H9 (cell line): ENCODE measurements at regions not wholly inside any gene's neighbourhood (a gene's known extent, or its start where the extent isn't known, plus 50 kb on each side); places are given as distances from the start of the nearest gene placed in this dataset.

Experiments used
- DNase-seq: peaks from one replicate; pipeline ENCODE4 v3.0.0-alpha.2; 2017
- H2AFZ ChIP-seq: one replicate; pipeline ENCODE4 v1.6.1; 2013; ENCODE audit warnings: mild to moderate bottlenecking, low read length, control low read depth, moderate library complexity
- H2AK5ac ChIP-seq: 2 replicates; pipeline ENCODE4 v1.6.1; 2013; ENCODE audit warnings: low read length, control low read depth, mixed read lengths; ENCODE audit not compliant: insufficient read length
- H2BK120ac ChIP-seq: one replicate; pipeline ENCODE4 v1.6.1; 2013; ENCODE audit warnings: low read depth, mild to moderate bottlenecking, low read length, control low read depth, inconsistent platforms; ENCODE audit not compliant: poor library complexity, severe bottlenecking
- H2BK12ac ChIP-seq: 2 replicates; pipeline ENCODE4 v1.6.1; 2013; ENCODE audit warnings: low read length, control low read depth, mixed read lengths, low read depth; ENCODE audit not compliant: insufficient read length
- H2BK15ac ChIP-seq: 2 replicates; pipeline ENCODE4 v1.6.1; 2013; ENCODE audit warnings: low read depth, low read length, control low read depth
- H2BK20ac ChIP-seq: one replicate; pipeline ENCODE4 v1.6.1; 2013; ENCODE audit warnings: low read depth, mild to moderate bottlenecking, low read length, control low read depth, inconsistent platforms; ENCODE audit not compliant: poor library complexity, severe bottlenecking
- H2BK5ac ChIP-seq: 2 replicates; pipeline ENCODE4 v1.6.1; 2013; ENCODE audit warnings: low read length, control low read depth, mixed read lengths; ENCODE audit not compliant: insufficient read length
- H3K14ac ChIP-seq: 2 replicates; pipeline ENCODE4 v1.6.1; 2013; ENCODE audit warnings: low read length, control low read depth; ENCODE audit not compliant: insufficient read depth
- H3K18ac ChIP-seq: 2 replicates; pipeline ENCODE4 v1.6.1; 2013; ENCODE audit warnings: low read depth, mild to moderate bottlenecking, mixed read lengths, low read length, control low read depth; ENCODE audit not compliant: insufficient read length
- H3K23ac ChIP-seq: 2 replicates; pipeline ENCODE4 v1.6.1; 2013; ENCODE audit warnings: low read length, control low read depth, mixed read lengths, low read depth; ENCODE audit not compliant: insufficient read length
- H3K23me2 ChIP-seq: 2 replicates; pipeline ENCODE4 v1.6.1; 2013; ENCODE audit warnings: low read depth, mild to moderate bottlenecking, mixed read lengths, low read length, control low read depth; ENCODE audit not compliant: insufficient read length, poor library complexity, severe bottlenecking
- H3K27ac ChIP-seq: 2 replicates; pipeline ENCODE4 v1.5.1; 2013; ENCODE audit warnings: low read length, control low read depth, mixed read lengths, low read depth; ENCODE audit not compliant: insufficient read length
- H3K27me3 ChIP-seq: 2 replicates; pipeline ENCODE4 v1.6.1; 2013; ENCODE audit warnings: low read length, control low read depth, inconsistent platforms; ENCODE audit not compliant: insufficient read depth
- H3K4ac ChIP-seq: 2 replicates; pipeline ENCODE4 v1.6.1; 2013; ENCODE audit warnings: low read depth, mild to moderate bottlenecking, control low read depth, inconsistent platforms, low read length, moderate library complexity
- H3K4me1 ChIP-seq: 2 replicates; pipeline ENCODE4 v1.6.1; 2013; ENCODE audit warnings: low read length, control low read depth, inconsistent platforms; ENCODE audit not compliant: insufficient read depth
- H3K4me2 ChIP-seq: 2 replicates; pipeline ENCODE4 v1.6.1; 2013; ENCODE audit warnings: low read length, control low read depth, mixed read lengths; ENCODE audit not compliant: insufficient read length, insufficient read depth
- H3K56ac ChIP-seq: 2 replicates; pipeline ENCODE4 v1.6.1; 2013; ENCODE audit warnings: low read depth, mild to moderate bottlenecking, mixed read lengths, low read length, control low read depth; ENCODE audit not compliant: insufficient read length
- H3K79me1 ChIP-seq: 2 replicates; pipeline ENCODE4 v1.6.1; 2013; ENCODE audit warnings: low read depth, mild to moderate bottlenecking, moderate library complexity, low read length, control low read depth, inconsistent platforms; ENCODE audit not compliant: insufficient read depth, poor library complexity, severe bottlenecking
- H3K79me2 ChIP-seq: 2 replicates; pipeline ENCODE4 v1.6.1; 2013; ENCODE audit warnings: low read length, control low read depth, inconsistent platforms; ENCODE audit not compliant: insufficient read depth
- H3K9ac ChIP-seq: 2 replicates; pipeline ENCODE4 v1.6.1; 2013; ENCODE audit warnings: low read length, control low read depth, mixed read lengths; ENCODE audit not compliant: insufficient read length; ENCODE audit errors: extremely low read depth
- H3K9me3 ChIP-seq: one replicate; pipeline ENCODE4 v1.6.1; 2013; ENCODE audit warnings: low read depth, low read length, inconsistent platforms; ENCODE audit not compliant: control insufficient read depth
- H3T11ph ChIP-seq: one replicate; pipeline ENCODE4 v1.6.1; 2013; ENCODE audit warnings: mild to moderate bottlenecking, low read length, control low read depth, inconsistent platforms
- H4K20me1 ChIP-seq: one replicate; pipeline ENCODE4 v1.6.1; 2013; ENCODE audit not compliant: control insufficient read depth, insufficient read length, insufficient read depth
- H4K5ac ChIP-seq: 2 replicates; pipeline ENCODE4 v1.6.1; 2013; ENCODE audit warnings: low read depth, mild to moderate bottlenecking, mixed read lengths, low read length, control low read depth; ENCODE audit not compliant: insufficient read length
- H4K8ac ChIP-seq: replicated peaks from 2 replicates; pipeline ENCODE4 v1.6.1; 2013; ENCODE audit warnings: low read length, control low read depth, mixed read lengths, low read depth; ENCODE audit not compliant: insufficient read length
- H4K91ac ChIP-seq: 2 replicates; pipeline ENCODE4 v1.6.1; 2013; ENCODE audit warnings: low read depth, mild to moderate bottlenecking, moderate library complexity, mixed read lengths, low read length, control low read depth; ENCODE audit not compliant: insufficient read length
- H3K27ac Mint-ChIP-seq, 3 experiments: 2 replicates in 2 of 3; 3 replicates in 1 of 3; pipeline ENCODE4 v1.8.0; 2020 to 2021; ENCODE audit warnings: mixed read lengths in 3 of 3, mild to moderate bottlenecking in 1 of 3, moderate library complexity in 1 of 3
- H3K27me3 Mint-ChIP-seq: 2 replicates; pipeline ENCODE4 v1.8.0; 2021; ENCODE audit warnings: low read depth, mild to moderate bottlenecking, moderate library complexity, mixed read lengths
- H3K36me3 Mint-ChIP-seq, 3 experiments: 2 replicates in 2 of 3; 3 replicates in 1 of 3; pipeline ENCODE4 v1.8.0; 2020 to 2021; ENCODE audit warnings: low read depth in 3 of 3, mixed read lengths in 3 of 3; ENCODE audit not compliant: insufficient read depth in 1 of 3
- H3K4me1 Mint-ChIP-seq, 2 experiments: 2 replicates each; pipeline ENCODE4 v1.8.0; 2020; ENCODE audit warnings: mixed read lengths in 2 of 2
- H3K4me3 Mint-ChIP-seq, 2 experiments: 2 replicates in 1 of 2; 3 replicates in 1 of 2; pipeline ENCODE4 v1.8.0; 2020 to 2021; ENCODE audit warnings: mild to moderate bottlenecking in 2 of 2, mixed read lengths in 2 of 2, moderate library complexity in 1 of 2
- H3K9me3 Mint-ChIP-seq, 2 experiments: 2 replicates in 1 of 2; 3 replicates in 1 of 2; pipeline ENCODE4 v1.8.0; 2020; ENCODE audit warnings: mild to moderate bottlenecking in 2 of 2, mixed read lengths in 2 of 2, moderate library complexity in 1 of 2
- CTCF ChIP-seq: fragments of 200-600 bp; sonication (generic); conservative IDR thresholded peaks from 3 replicates; pipeline ENCODE4 v1.8.0; 2021; ENCODE audit warnings: antibody characterized with exemption, mild to moderate bottlenecking
- WGBS: extraction: QIAGEN DNeasy Blood & Tissue Kit; methylation state at CpG from one replicate; pipeline ENCODE4 v1.1.7; 2013; ENCODE audit warnings: missing lambda C conversion rate, low lambda C conversion rate, mixed read lengths; ENCODE audit not compliant: insufficient read length; ENCODE audit errors: extremely low coverage; 5-methylcytosine and 5-hydroxymethylcytosine counted together

GRCh38 chr2:38497670-38498037 lies 105.1 kb downstream of the HNRNPLL start:
- Histone ChIP-seq H3K27me3 (no peaks in the 10 kb centered on the region), H2BK20ac (no peak overlapping the region), H3K4me1 (no peaks in the 10 kb centered on the region; the same call in none of the 2 replicates), H3K9me3 (no peaks in the 10 kb centered on the region), H2BK120ac (no peak overlapping the region), H2BK5ac (no peak overlapping the region), H3K23me2 (no peaks in the 10 kb centered on the region), H3K27ac (no peak overlapping the region), H3K9ac (no peak overlapping the region), H3K56ac (no peak overlapping the region), H3K79me1 (no peaks in the 10 kb centered on the region), H3K23ac (no peak overlapping the region), H2AK5ac (no peak overlapping the region), H4K91ac (no peak overlapping the region), H3K79me2 (no peaks in the 10 kb centered on the region), H3T11ph (no peak overlapping the region), H4K20me1 (no peaks in the 10 kb centered on the region), H2AFZ (no peak overlapping the region), H3K4ac (no peak overlapping the region), H2BK12ac (no peak overlapping the region), H2BK15ac (no peak overlapping the region), H3K18ac (no peak overlapping the region), H3K4me2 (no peak overlapping the region), H4K5ac (no peak overlapping the region), H4K8ac (no peak overlapping the region), H3K14ac (no peak overlapping the region)
- TF ChIP-seq CTCF, result no peak
- peaks cover 21 to 22% of the 10 kb centered on the region in 2 experiments for H3K4me1 Mint-ChIP-seq
- no peak overlapping the region for H3K4me3 Mint-ChIP-seq
- H3K27ac Mint-ChIP-seq, result no peak overlapping the region
- H3K9me3 Mint-ChIP-seq, result peaks cover 10 to 18% of the 10 kb centered on the region in 2 experiments
- DNase-seq, result no peak
- no CpG with 5 or more reads among the region's 3 CpGs for WGBS
- H3K36me3 Mint-ChIP-seq, result peaks cover 3 to 10% (median 6%) of the 10 kb centered on the region in 3 experiments
- peaks cover 5% of the 10 kb centered on the region for H3K27me3 Mint-ChIP-seq
